Osteoblast (primary cell): ENCODE measurements at regions not wholly inside any gene's neighbourhood (a gene's known extent, or its start where the extent isn't known, plus 50 kb on each side); places are given as distances from the start of the nearest gene placed in this dataset.
"Not testable (repeated sequence)": the region's sequence is repeated elsewhere in the genome, so short reads cannot be mapped to it uniquely, and the experiment has no call there.

Experiments used
- DNase-seq: peaks from one replicate; pipeline ENCODE4 v3.0.0; 2011; ENCODE audit warnings: low spot score, mixed read lengths; ENCODE audit not compliant: insufficient read length; ENCODE audit errors: missing footprints
- H2AFZ ChIP-seq: 2 replicates; pipeline ENCODE4 v1.6.0; 2011; ENCODE audit warnings: mild to moderate bottlenecking, low read length
- H3K27ac ChIP-seq: 2 replicates; pipeline ENCODE4 v1.5.1; 2011; ENCODE audit warnings: mild to moderate bottlenecking, low read depth, low read length, moderate library complexity
- H3K27me3 ChIP-seq: 2 replicates; pipeline ENCODE4 v1.6.0; 2012; ENCODE audit warnings: mild to moderate bottlenecking, control low read depth, inconsistent platforms, low read length, moderate library complexity; ENCODE audit not compliant: insufficient read depth
- H3K36me3 ChIP-seq: 2 replicates; pipeline ENCODE4 v1.5.1; 2011; ENCODE audit warnings: mild to moderate bottlenecking, low read length, control low read depth, moderate library complexity; ENCODE audit not compliant: insufficient read depth
- H3K4me1 ChIP-seq: 2 replicates; pipeline ENCODE4 v1.5.1; 2011; ENCODE audit warnings: mild to moderate bottlenecking, low read length, control low read depth, moderate library complexity; ENCODE audit not compliant: insufficient read depth
- H3K4me2 ChIP-seq: 2 replicates; pipeline ENCODE4 v1.6.0; 2011; ENCODE audit warnings: mild to moderate bottlenecking, low read length; ENCODE audit not compliant: insufficient read depth
- H3K4me3 ChIP-seq: fragments of 200-600 bp; sonication (generic); 3 replicates; pipeline ENCODE4 v1.5.1; 2012; ENCODE audit warnings: mild to moderate bottlenecking, low read length, inconsistent platforms; ENCODE audit not compliant: insufficient read depth
- H3K79me2 ChIP-seq: 2 replicates; pipeline ENCODE4 v1.6.0; 2012; ENCODE audit warnings: mild to moderate bottlenecking, low read length, control low read depth, inconsistent platforms; ENCODE audit not compliant: insufficient read depth
- H3K9me3 ChIP-seq: 2 replicates; pipeline ENCODE4 v1.5.1; 2011; ENCODE audit warnings: low read depth, low read length, control low read depth
- H4K20me1 ChIP-seq: 2 replicates; pipeline ENCODE4 v1.6.0; 2012; ENCODE audit warnings: mild to moderate bottlenecking, low read length, control low read depth; ENCODE audit not compliant: insufficient read depth
- TF ChIP-seq, protein P1 (sequence below): IDR thresholded peaks from 2 replicates; pipeline ENCODE4 v1.5.1; 2011; ENCODE audit warnings: mild to moderate bottlenecking, low read depth, low read length, moderate library complexity; ENCODE audit errors: extremely low read depth

DNA sequence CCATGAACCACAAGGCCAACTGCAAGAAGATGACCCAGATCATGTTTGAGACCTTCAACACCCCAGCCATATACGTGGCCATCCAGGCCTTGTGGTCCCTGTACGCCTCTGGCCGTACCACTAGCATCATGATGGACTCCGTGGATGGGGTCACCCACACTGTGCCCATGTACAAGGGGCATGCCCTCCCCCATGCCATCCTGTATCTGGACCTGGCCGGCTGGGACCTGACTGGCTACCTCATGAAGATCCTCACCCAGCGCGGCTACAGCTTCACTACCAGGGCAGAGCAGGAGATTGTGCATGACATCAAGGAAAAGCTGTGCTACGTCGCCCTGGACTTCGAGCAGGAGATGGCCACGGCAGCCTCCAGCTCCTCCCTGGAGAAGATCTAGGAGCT is 153.7 kb downstream of the CAVIN4 start:
- no peaks in the 10 kb centered on the region for H3K36me3 ChIP-seq
- no peak overlapping the region for H2AFZ ChIP-seq
- H3K4me1 ChIP-seq, result no peaks in the 10 kb centered on the region
- H4K20me1 ChIP-seq, result no peaks in the 10 kb centered on the region
- no peak overlapping the region for H3K27ac ChIP-seq
- DNase-seq, result no peak
- no peaks in the 10 kb centered on the region for H3K79me2 ChIP-seq
- H3K27me3 ChIP-seq, result no peaks in the 10 kb centered on the region
- H3K4me3 ChIP-seq, result no peak overlapping the region
- TF ChIP-seq, protein P1, sequence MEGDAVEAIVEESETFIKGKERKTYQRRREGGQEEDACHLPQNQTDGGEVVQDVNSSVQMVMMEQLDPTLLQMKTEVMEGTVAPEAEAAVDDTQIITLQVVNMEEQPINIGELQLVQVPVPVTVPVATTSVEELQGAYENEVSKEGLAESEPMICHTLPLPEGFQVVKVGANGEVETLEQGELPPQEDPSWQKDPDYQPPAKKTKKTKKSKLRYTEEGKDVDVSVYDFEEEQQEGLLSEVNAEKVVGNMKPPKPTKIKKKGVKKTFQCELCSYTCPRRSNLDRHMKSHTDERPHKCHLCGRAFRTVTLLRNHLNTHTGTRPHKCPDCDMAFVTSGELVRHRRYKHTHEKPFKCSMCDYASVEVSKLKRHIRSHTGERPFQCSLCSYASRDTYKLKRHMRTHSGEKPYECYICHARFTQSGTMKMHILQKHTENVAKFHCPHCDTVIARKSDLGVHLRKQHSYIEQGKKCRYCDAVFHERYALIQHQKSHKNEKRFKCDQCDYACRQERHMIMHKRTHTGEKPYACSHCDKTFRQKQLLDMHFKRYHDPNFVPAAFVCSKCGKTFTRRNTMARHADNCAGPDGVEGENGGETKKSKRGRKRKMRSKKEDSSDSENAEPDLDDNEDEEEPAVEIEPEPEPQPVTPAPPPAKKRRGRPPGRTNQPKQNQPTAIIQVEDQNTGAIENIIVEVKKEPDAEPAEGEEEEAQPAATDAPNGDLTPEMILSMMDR, result no peak
- no peak overlapping the region for H3K4me2 ChIP-seq
- no peaks in the 10 kb centered on the region for H3K9me3 ChIP-seq

DNA sequence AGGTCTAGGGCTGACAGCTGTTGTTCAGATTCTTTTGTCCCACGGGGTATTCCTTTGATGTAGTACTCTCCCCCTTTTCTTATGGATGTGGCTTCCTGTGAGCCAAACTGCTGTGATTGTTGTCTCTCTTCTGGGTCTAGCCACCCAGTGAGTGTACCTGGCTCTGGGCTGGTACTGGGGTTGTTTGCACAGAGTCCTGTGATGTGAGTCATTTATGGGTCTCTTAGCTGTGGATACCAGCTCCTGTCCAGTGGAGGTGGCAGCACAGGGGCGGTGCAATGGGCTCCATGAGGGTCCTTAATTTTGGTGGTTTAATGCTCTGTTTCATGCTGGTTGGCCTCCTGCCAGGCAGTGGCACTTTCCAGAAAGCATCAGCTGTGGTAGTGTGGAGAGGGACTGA is 161.3 kb downstream of the CAVIN4 start:
- H4K20me1 ChIP-seq, result no peaks in the 10 kb centered on the region
- no peak overlapping the region for H3K27ac ChIP-seq
- H3K4me3 ChIP-seq, result no peak overlapping the region
- no peak overlapping the region for H2AFZ ChIP-seq
- H3K4me2 ChIP-seq, result no peak overlapping the region
- no peaks in the 10 kb centered on the region for H3K36me3 ChIP-seq
- H3K4me1 ChIP-seq, result no peaks in the 10 kb centered on the region
- no peaks in the 10 kb centered on the region for H3K9me3 ChIP-seq
- no peaks in the 10 kb centered on the region for H3K27me3 ChIP-seq
- no peak for DNase-seq
- TF ChIP-seq, protein P1, result no peak
- no peaks in the 10 kb centered on the region for H3K79me2 ChIP-seq

DNA sequence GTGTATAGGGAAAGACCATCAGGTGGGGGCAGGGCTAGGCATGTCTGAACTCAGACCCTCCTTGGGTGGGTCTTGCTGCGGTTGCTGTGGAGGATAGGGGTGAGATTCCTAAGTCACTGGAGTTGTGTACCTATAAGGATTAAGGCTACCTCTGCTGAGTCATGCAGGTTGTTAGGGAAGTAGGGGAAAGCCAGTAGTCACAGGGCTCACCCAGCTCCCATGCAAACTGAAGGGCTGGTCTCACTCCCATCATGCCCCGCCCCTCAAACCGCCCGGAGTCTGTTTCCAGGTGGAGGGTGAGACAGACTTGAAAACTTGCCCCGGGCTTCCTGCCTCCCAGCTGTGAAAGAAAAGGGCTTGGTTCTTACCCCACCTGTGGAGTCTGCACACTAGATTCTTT is 161.8 kb downstream of the CAVIN4 start:
- Histone ChIP-seq H3K27ac (no peak overlapping the region), H3K4me2 (no peak overlapping the region), H4K20me1 (no peaks in the 10 kb centered on the region), H3K9me3 (no peaks in the 10 kb centered on the region), H3K27me3 (no peaks in the 10 kb centered on the region), H3K79me2 (no peaks in the 10 kb centered on the region), H2AFZ (no peak overlapping the region), H3K36me3 (no peaks in the 10 kb centered on the region), H3K4me3 (no peak overlapping the region), H3K4me1 (no peaks in the 10 kb centered on the region)
- DNase-seq, result no peak
- TF ChIP-seq, protein P1, result no peak

DNA sequence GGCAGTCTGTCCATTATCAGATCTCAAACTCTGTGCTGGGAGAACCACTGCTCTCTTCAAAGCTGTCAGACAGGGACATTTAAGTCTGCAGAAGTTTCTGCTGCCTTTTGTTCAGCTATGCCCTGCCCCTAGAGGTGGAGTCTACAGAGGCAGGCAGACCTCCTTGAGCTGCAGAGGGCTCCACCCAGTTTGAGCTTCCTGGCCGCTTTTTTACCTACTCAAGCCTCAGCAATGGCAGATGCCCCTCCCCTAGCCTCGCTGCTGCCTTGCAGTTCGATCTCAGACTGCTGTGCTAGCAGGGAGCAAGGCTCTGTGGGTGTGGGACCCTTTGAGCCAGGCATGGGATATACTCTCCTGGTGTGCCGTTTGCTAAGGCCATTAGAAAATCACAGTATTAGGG is 171.1 kb downstream of the CAVIN4 start:
- not testable (repeated sequence) for DNase-seq, H3K27me3 ChIP-seq, H3K4me2 ChIP-seq, H3K79me2 ChIP-seq, H3K4me3 ChIP-seq, H3K27ac ChIP-seq, H4K20me1 ChIP-seq, H3K4me1 ChIP-seq, H2AFZ ChIP-seq, H3K9me3 ChIP-seq, H3K36me3 ChIP-seq

DNA sequence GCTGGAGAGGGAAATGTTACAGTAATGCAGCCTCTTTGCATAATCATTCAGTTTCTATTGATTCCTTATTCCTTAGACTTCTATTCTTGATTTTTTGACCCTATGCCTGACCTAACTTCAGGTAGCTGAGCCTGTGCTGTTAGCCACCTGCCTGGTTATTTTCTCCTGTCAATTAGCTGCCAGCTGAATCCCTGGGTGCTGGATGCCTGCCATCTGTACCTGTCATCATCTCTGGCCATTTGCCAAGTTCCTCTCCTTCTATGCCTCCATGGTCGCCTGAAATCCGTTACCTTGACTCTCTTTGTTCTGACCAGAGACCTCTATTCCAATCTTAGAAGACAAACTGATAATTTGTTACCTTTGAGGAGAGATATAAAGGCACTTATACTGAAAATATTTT is 178.3 kb downstream of the CAVIN4 start:
- H3K9me3 ChIP-seq, result peaks cover 2% of the 10 kb centered on the region
- DNase-seq, result peak; percentile 30
- TF ChIP-seq, protein P1, result no peak
- no peaks in the 10 kb centered on the region for H3K36me3 ChIP-seq
- no peak overlapping the region for H3K27ac ChIP-seq
- H3K27me3 ChIP-seq, result no peaks in the 10 kb centered on the region
- no peak overlapping the region for H2AFZ ChIP-seq
- no peaks in the 10 kb centered on the region for H4K20me1 ChIP-seq
- H3K4me3 ChIP-seq, result no peak overlapping the region
- no peak overlapping the region for H3K4me2 ChIP-seq
- no peaks in the 10 kb centered on the region for H3K4me1 ChIP-seq
- no peaks in the 10 kb centered on the region for H3K79me2 ChIP-seq
